ENCODE measurements at regions not wholly inside any gene's neighbourhood (a gene's known extent, or its start where the extent isn't known, plus 50 kb on each side); places are given as distances from the start of the nearest gene placed in this dataset.

GRCh38 chr3:84077479-84077878, 881.3 kb upstream of the CADM2 start:
- 49% methylated on average over 3 of the region's 3 CpGs for WGBS
- Histone ChIP-seq H3K27ac (ENCODE audit: low read depth in 1 of 2, low read length in 2 of 2) (no peak overlapping the region), H3K4me1 (ENCODE audit: control insufficient read depth in 4 of 4, insufficient read depth in 4 of 4, low read length in 3 of 4) (no peaks in the 10 kb centered on the region), H3K9ac (ENCODE audit: low read depth in 1 of 2, low read length in 2 of 2) (no peak overlapping the region), H3K4me3 (ENCODE audit: low read depth in 1 of 3, low read length in 3 of 3) (no peak overlapping the region), H3K27me3 (ENCODE audit: control insufficient read depth in 4 of 4, insufficient read depth in 4 of 4, low read length in 3 of 4) (no peaks in the 10 kb centered on the region), H3K36me3 (ENCODE audit: control insufficient read depth in 4 of 4, insufficient read depth in 3 of 4, low read depth in 1 of 4, low read length in 3 of 4) (no peaks in the 10 kb centered on the region), H3K9me3 (ENCODE audit: control insufficient read depth in 4 of 4, low read length in 3 of 4) (peaks cover 0 to 3% (median 0%) of the 10 kb centered on the region in 4 donors)
- TF ChIP-seq EGR1 (IDR thresholded peaks at IDR 0.05; ENCODE audit: low read depth in 2 of 2) (no peak), CTCF (IDR thresholded peaks at IDR 0.05; ENCODE audit: low read depth, low read length, missing input control) (no peak), JUND (IDR thresholded peaks at IDR 0.05) (no peak), HNF4G (IDR thresholded peaks at IDR 0.05) (no peak), RAD21 (IDR thresholded peaks at IDR 0.05) (peak in 1 of 2 donors; percentile 6), FOXA1 (IDR thresholded peaks at IDR 0.05) (no peak), RXRA (IDR thresholded peaks at IDR 0.05) (no peak), GABPA (IDR thresholded peaks at IDR 0.05 in 1 of 2, conservative IDR thresholded peaks at IDR 0.05 in 1 of 2) (no peak)
- no peak for DNase-seq (ENCODE audit: low spot score)

- Histone ChIP-seq H3K27ac (ENCODE audit: low read depth in 1 of 2, low read length in 2 of 2) (no peak overlapping the region), H3K4me3 (ENCODE audit: low read depth in 1 of 3, low read length in 3 of 3) (no peak overlapping the region), H3K9me3 (ENCODE audit: control insufficient read depth in 4 of 4, low read length in 3 of 4) (peaks cover 0 to 2% (median 0%) of the 10 kb centered on the region in 4 donors), H3K27me3 (ENCODE audit: control insufficient read depth in 4 of 4, insufficient read depth in 4 of 4, low read length in 3 of 4) (no peaks in the 10 kb centered on the region), H3K36me3 (ENCODE audit: control insufficient read depth in 4 of 4, insufficient read depth in 3 of 4, low read depth in 1 of 4, low read length in 3 of 4) (no peaks in the 10 kb centered on the region), H3K9ac (ENCODE audit: low read depth in 1 of 2, low read length in 2 of 2) (no peak overlapping the region), H3K4me1 (ENCODE audit: control insufficient read depth in 4 of 4, insufficient read depth in 4 of 4, low read length in 3 of 4) (no peaks in the 10 kb centered on the region)
- DNase-seq (ENCODE audit: low spot score), result no peak
- TF ChIP-seq GABPA (IDR thresholded peaks at IDR 0.05 in 1 of 2, conservative IDR thresholded peaks at IDR 0.05 in 1 of 2) (no peak), FOXA2 (IDR thresholded peaks at IDR 0.05) (no peak), RAD21 (IDR thresholded peaks at IDR 0.05) (no peak), RXRA (IDR thresholded peaks at IDR 0.05) (no peak), HNF4G (IDR thresholded peaks at IDR 0.05) (no peak), SP1 (IDR thresholded peaks at IDR 0.05) (no peak)
- 79% methylated on average over 1 of the region's 1 CpG for WGBS
Measured at GRCh38 chr3:84082726-84083125, 876.1 kb upstream of the CADM2 start.

GRCh38 chr3:84092907-84093306, 865.9 kb upstream of the CADM2 start:
- H3K4me3 ChIP-seq (ENCODE audit: low read depth in 1 of 3, low read length in 3 of 3), result no peak overlapping the region
- no peaks in the 10 kb centered on the region for H3K36me3 ChIP-seq (ENCODE audit: control insufficient read depth in 4 of 4, insufficient read depth in 3 of 4, low read depth in 1 of 4, low read length in 3 of 4)
- H3K9me3 ChIP-seq (ENCODE audit: control insufficient read depth in 4 of 4, low read length in 3 of 4), result no peaks in the 10 kb centered on the region
- no peak for DNase-seq (ENCODE audit: low spot score)
- no peaks in the 10 kb centered on the region for H3K4me1 ChIP-seq (ENCODE audit: control insufficient read depth in 4 of 4, insufficient read depth in 4 of 4, low read length in 3 of 4)
- WGBS, result 66% methylated on average over 2 of the region's 2 CpGs
- H3K27me3 ChIP-seq (ENCODE audit: control insufficient read depth in 4 of 4, insufficient read depth in 4 of 4, low read length in 3 of 4), result no peaks in the 10 kb centered on the region
- no peak overlapping the region for H3K27ac ChIP-seq (ENCODE audit: low read depth in 1 of 2, low read length in 2 of 2)
- no peak overlapping the region for H3K9ac ChIP-seq (ENCODE audit: low read depth in 1 of 2, low read length in 2 of 2)
- TF ChIP-seq TAF1 (conservative IDR thresholded peaks at IDR 0.05) (no peak), JUND (IDR thresholded peaks at IDR 0.05) (no peak)

GRCh38 chr3:84096188-84096587, 862.6 kb upstream of the CADM2 start:
- Histone ChIP-seq H3K9me3 (ENCODE audit: control insufficient read depth in 4 of 4, low read length in 3 of 4) (peaks cover 0 to 4% (median 0%) of the 10 kb centered on the region in 4 donors), H3K4me1 (ENCODE audit: control insufficient read depth in 4 of 4, insufficient read depth in 4 of 4, low read length in 3 of 4) (no peaks in the 10 kb centered on the region), H3K36me3 (ENCODE audit: control insufficient read depth in 4 of 4, insufficient read depth in 3 of 4, low read depth in 1 of 4, low read length in 3 of 4) (no peaks in the 10 kb centered on the region), H3K27me3 (ENCODE audit: control insufficient read depth in 4 of 4, insufficient read depth in 4 of 4, low read length in 3 of 4) (no peaks in the 10 kb centered on the region), H3K9ac (ENCODE audit: low read depth in 1 of 2, low read length in 2 of 2) (no peak overlapping the region), H3K4me3 (ENCODE audit: low read depth in 1 of 3, low read length in 3 of 3) (no peak overlapping the region), H3K27ac (ENCODE audit: low read depth in 1 of 2, low read length in 2 of 2) (no peak overlapping the region)
- TF ChIP-seq RAD21 (IDR thresholded peaks at IDR 0.05) (no peak), FOXA2 (IDR thresholded peaks at IDR 0.05) (no peak), ATF3 (IDR thresholded peaks at IDR 0.05) (no peak), JUND (IDR thresholded peaks at IDR 0.05) (no peak), EGR1 (IDR thresholded peaks at IDR 0.05; ENCODE audit: low read depth in 2 of 2) (no peak), HNF4G (IDR thresholded peaks at IDR 0.05) (no peak), RXRA (IDR thresholded peaks at IDR 0.05) (no peak), REST (IDR thresholded peaks at IDR 0.05) (no peak), FOXA1 (IDR thresholded peaks at IDR 0.05) (no peak), TAF1 (conservative IDR thresholded peaks at IDR 0.05) (no peak)
- DNase-seq (ENCODE audit: low spot score), result no peak

Data from liver (tissue), 8 donors.